Right lobe of liver (tissue), 4 donors: ENCODE measurements at regions not wholly inside any gene's neighbourhood (a gene's known extent, or its start where the extent isn't known, plus 50 kb on each side); places are given as distances from the start of the nearest gene placed in this dataset.

Experiments
- POLR2A ChIP-seq: fragments of 450-650 bp; IDR thresholded peaks from one replicate; pipeline ENCODE4 v1.6.1; 2017; ENCODE audit warnings: antibody characterized with exemption, mild to moderate bottlenecking
- TF ChIP-seq, protein P1 (sequence below), 4 donors: fragments of 200-600 bp in 3 of 4; fragments of 450-650 bp in 1 of 4; IDR thresholded peaks; one replicate each; pipeline versions ENCODE4 v1.5.1 to v1.8.0; 2016 to 2022; ENCODE audit warnings: antibody characterized with exemption in 4 of 4, mild to moderate bottlenecking in 2 of 4
- donor health status: DM: no; HTN: no; CAD: no.
- donor health status: DM: no; HTN: no; CAD: no.
- donor health status: DM: no; HTN: yes; CAD: no.

DNA sequence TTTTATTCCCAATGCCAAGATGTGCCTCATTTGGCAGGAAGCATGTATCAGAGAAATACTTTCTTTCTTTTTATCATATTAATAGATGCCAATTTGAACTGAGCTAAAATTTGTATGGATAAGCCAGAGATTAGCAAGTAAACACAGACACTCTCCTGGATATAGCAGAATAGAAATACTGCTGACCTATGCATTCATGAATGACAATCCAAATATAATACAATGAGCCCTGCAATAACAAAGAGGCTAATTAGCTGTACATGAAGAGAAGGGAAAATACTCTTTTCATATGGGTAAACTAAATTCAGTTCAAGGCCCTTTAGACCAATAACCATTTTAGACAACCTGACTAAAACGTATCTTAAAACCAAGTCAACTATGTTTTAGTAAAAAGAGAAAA, 388.1 kb upstream of the NR5A2 start:
- TF ChIP-seq, protein P1, sequence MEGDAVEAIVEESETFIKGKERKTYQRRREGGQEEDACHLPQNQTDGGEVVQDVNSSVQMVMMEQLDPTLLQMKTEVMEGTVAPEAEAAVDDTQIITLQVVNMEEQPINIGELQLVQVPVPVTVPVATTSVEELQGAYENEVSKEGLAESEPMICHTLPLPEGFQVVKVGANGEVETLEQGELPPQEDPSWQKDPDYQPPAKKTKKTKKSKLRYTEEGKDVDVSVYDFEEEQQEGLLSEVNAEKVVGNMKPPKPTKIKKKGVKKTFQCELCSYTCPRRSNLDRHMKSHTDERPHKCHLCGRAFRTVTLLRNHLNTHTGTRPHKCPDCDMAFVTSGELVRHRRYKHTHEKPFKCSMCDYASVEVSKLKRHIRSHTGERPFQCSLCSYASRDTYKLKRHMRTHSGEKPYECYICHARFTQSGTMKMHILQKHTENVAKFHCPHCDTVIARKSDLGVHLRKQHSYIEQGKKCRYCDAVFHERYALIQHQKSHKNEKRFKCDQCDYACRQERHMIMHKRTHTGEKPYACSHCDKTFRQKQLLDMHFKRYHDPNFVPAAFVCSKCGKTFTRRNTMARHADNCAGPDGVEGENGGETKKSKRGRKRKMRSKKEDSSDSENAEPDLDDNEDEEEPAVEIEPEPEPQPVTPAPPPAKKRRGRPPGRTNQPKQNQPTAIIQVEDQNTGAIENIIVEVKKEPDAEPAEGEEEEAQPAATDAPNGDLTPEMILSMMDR (IDR thresholded peaks at IDR 0.05): no peak
- TF ChIP-seq POLR2A: no peak
